GM12878 (cell line): ENCODE measurements at regions not wholly inside any gene's neighbourhood (a gene's known extent, or its start where the extent isn't known, plus 50 kb on each side); places are given as distances from the start of the nearest gene placed in this dataset.

Source experiments
- ATAC-seq: fragments of 200-7000 bp; cut with Tn5 transposase; 3 replicates; pipeline ENCODE4 v1.9.1; 2020; ENCODE audit warnings: mild to moderate bottlenecking, moderate library complexity
- BruUV-seq: library from RNA; stranded (reverse); fragments of 400-500 nt; replicated peaks from 2 replicates; lab custom pipeline; 2021; lab: Mats Ljungman, UMichigan
- CTCF ChIA-PET: fragments of 300-600 bp; sonication (Branson Sonifier 250); formaldehyde crosslinking; extraction: SDS; loops from one replicate; lab custom pipeline; 2021; ENCODE audit warnings: inconsistent platforms; lab: Yijun Ruan, JAX
- POLR2A ChIA-PET: fragments of 350-600 bp; formaldehyde crosslinking; extraction: SDS; loops from one replicate; lab custom pipeline; 2021; ENCODE audit warnings: inconsistent platforms; lab: Charles Lee
- RAD21 ChIA-PET: fragments of 300-600 bp; sonication (Branson Sonifier 250); formaldehyde crosslinking; loops from one replicate; lab custom pipeline; 2023; ENCODE audit warnings: antibody characterized with exemption; ENCODE audit not compliant: unreplicated experiment; lab: Charles Lee
- SMC1A ChIA-PET: fragments of 300-600 bp; sonication (Branson Sonifier 250); formaldehyde crosslinking; loops from one replicate; lab custom pipeline; 2023; ENCODE audit not compliant: unreplicated experiment, uncharacterized antibody; lab: Charles Lee
- DNase-seq: peaks from one replicate; pipeline ENCODE4 v3.0.0-alpha.2; 2011; ENCODE audit warnings: low read depth, low spot score
- FAIRE-seq: peaks from 3 replicates; lab custom pipeline; 2011; peaks lifted over from hg19 to GRCh38; lab: Jason Lieb, UNC
- H2AFZ ChIP-seq: 2 replicates; pipeline ENCODE4 v1.6.0; 2011; ENCODE audit warnings: low read depth, low read length, control low read depth; ENCODE audit not compliant: control insufficient read depth
- H3K27ac ChIP-seq: 2 replicates; pipeline ENCODE4 v1.5.1; 2011; ENCODE audit warnings: control low read depth; ENCODE audit not compliant: control insufficient read depth, insufficient read depth
- H3K27me3 ChIP-seq, 2 experiments: replicated peaks in 1 of 2; 2 replicates each; pipeline versions ENCODE4 v1.6.0 to v1.6.1; 2011; ENCODE audit warnings: low read length in 1 of 2; ENCODE audit not compliant: control insufficient read depth in 2 of 2, insufficient read depth in 2 of 2
- H3K36me3 ChIP-seq, 2 experiments: 2 replicates each; pipeline ENCODE4 v1.5.1; 2011; ENCODE audit warnings: low read length in 1 of 2; ENCODE audit not compliant: control insufficient read depth in 2 of 2, insufficient read depth in 2 of 2
- H3K4me1 ChIP-seq: 2 replicates; pipeline ENCODE4 v1.6.1; 2011; ENCODE audit warnings: mild to moderate bottlenecking, low read length, moderate library complexity, mixed read lengths; ENCODE audit not compliant: control insufficient read depth, insufficient read depth
- H3K4me2 ChIP-seq: 2 replicates; pipeline ENCODE4 v1.6.0; 2011; ENCODE audit warnings: control low read depth; ENCODE audit not compliant: control insufficient read depth, insufficient read depth
- H3K4me3 ChIP-seq: fragments of 200-600 bp; sonication (generic); 2 replicates; pipeline ENCODE4 v1.5.1; 2016
- H3K79me2 ChIP-seq: 2 replicates; pipeline ENCODE4 v1.6.0; 2011; ENCODE audit warnings: low read length; ENCODE audit not compliant: control insufficient read depth, insufficient read depth
- H3K9ac ChIP-seq: 2 replicates; pipeline ENCODE4 v1.8.0; 2011; ENCODE audit warnings: low read length, control low read depth, mixed read lengths; ENCODE audit not compliant: control insufficient read depth, insufficient read depth
- H3K9me3 ChIP-seq: replicated peaks from 3 replicates; pipeline ENCODE4 v1.5.1; 2011; ENCODE audit warnings: mild to moderate bottlenecking, low read length; ENCODE audit not compliant: control insufficient read depth, insufficient read depth
- H4K20me1 ChIP-seq: 2 replicates; pipeline ENCODE4 v1.6.0; 2011; ENCODE audit not compliant: control insufficient read depth, insufficient read depth
- CHD1 ChIP-seq: IDR thresholded peaks from 2 replicates; pipeline ENCODE4 v1.6.1; 2012; ENCODE audit warnings: low read depth, low read length, improper control_type of control experiment
- CHD4 ChIP-seq: fragments of 200-600 bp; sonication (generic); IDR thresholded peaks from 2 replicates; pipeline ENCODE4 v1.6.1; 2016; ENCODE audit warnings: mild to moderate bottlenecking
- HDAC2 ChIP-seq: fragments of 200-600 bp; sonication (generic); IDR thresholded peaks from 2 replicates; pipeline ENCODE4 v1.6.1; 2017
- NFYA ChIP-seq: IDR thresholded peaks from 2 replicates; pipeline ENCODE4 v1.6.1; 2011; ENCODE audit warnings: low read depth, mild to moderate bottlenecking, low read length, improper control_type of control experiment, borderline replicate concordance
- SIN3A ChIP-seq: IDR thresholded peaks from 2 replicates; pipeline ENCODE4 v1.6.1; 2012; ENCODE audit warnings: low read depth, low read length, improper control_type of control experiment
- ZBED1 ChIP-seq: IDR thresholded peaks from 2 replicates; pipeline ENCODE4 v1.6.1; 2016; ENCODE audit warnings: borderline replicate concordance
- WGBS: methylation state at CpG from one replicate; pipeline ENCODE4 v1.1.6; 2016; ENCODE audit warnings: low lambda C conversion rate; ENCODE audit not compliant: insufficient replicate concordance, insufficient coverage; ENCODE audit errors: missing lambda C conversion rate; 5-methylcytosine and 5-hydroxymethylcytosine counted together
- in situ Hi-C: fragments of 300-500 bp; cut with MboI; formaldehyde crosslinking; loops from 9 replicates; pipeline ENCODE4 v1.14.3; 2018; ENCODE audit warnings: mixed read lengths
- intact Hi-C: fragments of 100-400 bp; cut with micrococcal nuclease; formaldehyde crosslinking; loops from one replicate; pipeline ENCODE4 v1.14.2; 2022; ENCODE audit not compliant: unreplicated experiment
- TF ChIP-seq, protein P1 (sequence below): IDR thresholded peaks from 2 replicates; pipeline ENCODE4 v1.6.1; 2011; ENCODE audit warnings: low read depth, low read length, improper control_type of control experiment, borderline replicate concordance
- TF ChIP-seq, protein P2 (sequence below): IDR thresholded peaks from 2 replicates; pipeline ENCODE4 v1.6.1; 2011; ENCODE audit warnings: mild to moderate bottlenecking, low read depth, low read length, moderate library complexity; ENCODE audit not compliant: insufficient replicate concordance
- TF ChIP-seq, protein P3 (sequence below): fragments of 450-650 bp; IDR thresholded peaks from 2 replicates; pipeline ENCODE4 v1.6.1; 2017; ENCODE audit warnings: mild to moderate bottlenecking, moderate library complexity

DNA sequence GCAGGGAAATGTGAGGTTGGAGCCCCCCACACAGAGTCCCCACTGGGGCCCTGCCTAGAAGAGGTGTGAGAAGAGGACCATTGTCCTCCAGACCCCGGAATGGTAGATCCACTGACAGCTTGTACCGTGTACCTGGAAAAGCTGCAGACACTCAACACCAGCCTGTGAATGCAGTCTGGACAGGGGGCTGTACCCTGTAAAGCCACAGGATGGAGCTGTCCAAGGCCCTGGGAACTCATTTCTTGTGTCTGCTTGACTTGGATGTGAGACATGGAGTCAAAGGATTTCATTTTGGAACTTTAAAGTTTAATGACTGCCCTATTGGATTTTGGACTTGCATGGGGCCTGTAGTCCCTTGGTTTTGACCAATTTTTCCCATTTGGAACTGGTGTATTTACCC lies 535.0 kb upstream of the MEF2C start:
- H2AFZ ChIP-seq, result no peak overlapping the region
- no peaks in the 10 kb centered on the region for H3K79me2 ChIP-seq
- no peak overlapping the region for H3K4me2 ChIP-seq
- WGBS, result 100% methylated on average over 2 of the region's 2 CpGs
- ATAC-seq (no peak), FAIRE-seq (no peak), DNase-seq (no peak)
- H3K9ac ChIP-seq, result no peak overlapping the region
- CTCF ChIA-PET, result no interaction called here
- SMC1A ChIA-PET, result interaction anchor here (1.4 to 1.9 kb wide), 3 partner anchors 19 to 73 kb away, joined by 3 to 7 read pairs (median 4); no protein-coding TSS in a partner anchor
- H3K36me3 ChIP-seq, result no peaks in the 10 kb centered on the region; a peak in 1 of 4 replicates
- no peaks in the 10 kb centered on the region for H3K27me3 ChIP-seq
- no peaks in the 10 kb centered on the region for H3K4me1 ChIP-seq
- no peaks in the 10 kb centered on the region for H4K20me1 ChIP-seq
- BruUV-seq, result no TSS peak
- no peaks in the 10 kb centered on the region; the same call in 1 of the 3 replicates for H3K9me3 ChIP-seq
- intact Hi-C loops, result loop anchor here (2.0 kb wide), 1 partner anchor 43 kb away; no protein-coding TSS in a partner anchor
- no peak overlapping the region for H3K4me3 ChIP-seq
- RAD21 ChIA-PET, result no interaction called here
- TF ChIP-seq, protein P1, sequence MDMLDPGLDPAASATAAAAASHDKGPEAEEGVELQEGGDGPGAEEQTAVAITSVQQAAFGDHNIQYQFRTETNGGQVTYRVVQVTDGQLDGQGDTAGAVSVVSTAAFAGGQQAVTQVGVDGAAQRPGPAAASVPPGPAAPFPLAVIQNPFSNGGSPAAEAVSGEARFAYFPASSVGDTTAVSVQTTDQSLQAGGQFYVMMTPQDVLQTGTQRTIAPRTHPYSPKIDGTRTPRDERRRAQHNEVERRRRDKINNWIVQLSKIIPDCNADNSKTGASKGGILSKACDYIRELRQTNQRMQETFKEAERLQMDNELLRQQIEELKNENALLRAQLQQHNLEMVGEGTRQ, result no peak
- TF ChIP-seq CHD1 (no peak), ZBED1 (no peak), SIN3A (no peak), CHD4 (no peak), HDAC2 (no peak), NFYA (no peak)
- TF ChIP-seq, protein P2, sequence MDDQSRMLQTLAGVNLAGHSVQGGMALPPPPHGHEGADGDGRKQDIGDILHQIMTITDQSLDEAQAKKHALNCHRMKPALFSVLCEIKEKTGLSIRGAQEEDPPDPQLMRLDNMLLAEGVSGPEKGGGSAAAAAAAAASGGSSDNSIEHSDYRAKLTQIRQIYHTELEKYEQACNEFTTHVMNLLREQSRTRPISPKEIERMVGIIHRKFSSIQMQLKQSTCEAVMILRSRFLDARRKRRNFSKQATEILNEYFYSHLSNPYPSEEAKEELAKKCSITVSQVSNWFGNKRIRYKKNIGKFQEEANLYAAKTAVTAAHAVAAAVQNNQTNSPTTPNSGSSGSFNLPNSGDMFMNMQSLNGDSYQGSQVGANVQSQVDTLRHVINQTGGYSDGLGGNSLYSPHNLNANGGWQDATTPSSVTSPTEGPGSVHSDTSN, result no peak
- TF ChIP-seq, protein P3, sequence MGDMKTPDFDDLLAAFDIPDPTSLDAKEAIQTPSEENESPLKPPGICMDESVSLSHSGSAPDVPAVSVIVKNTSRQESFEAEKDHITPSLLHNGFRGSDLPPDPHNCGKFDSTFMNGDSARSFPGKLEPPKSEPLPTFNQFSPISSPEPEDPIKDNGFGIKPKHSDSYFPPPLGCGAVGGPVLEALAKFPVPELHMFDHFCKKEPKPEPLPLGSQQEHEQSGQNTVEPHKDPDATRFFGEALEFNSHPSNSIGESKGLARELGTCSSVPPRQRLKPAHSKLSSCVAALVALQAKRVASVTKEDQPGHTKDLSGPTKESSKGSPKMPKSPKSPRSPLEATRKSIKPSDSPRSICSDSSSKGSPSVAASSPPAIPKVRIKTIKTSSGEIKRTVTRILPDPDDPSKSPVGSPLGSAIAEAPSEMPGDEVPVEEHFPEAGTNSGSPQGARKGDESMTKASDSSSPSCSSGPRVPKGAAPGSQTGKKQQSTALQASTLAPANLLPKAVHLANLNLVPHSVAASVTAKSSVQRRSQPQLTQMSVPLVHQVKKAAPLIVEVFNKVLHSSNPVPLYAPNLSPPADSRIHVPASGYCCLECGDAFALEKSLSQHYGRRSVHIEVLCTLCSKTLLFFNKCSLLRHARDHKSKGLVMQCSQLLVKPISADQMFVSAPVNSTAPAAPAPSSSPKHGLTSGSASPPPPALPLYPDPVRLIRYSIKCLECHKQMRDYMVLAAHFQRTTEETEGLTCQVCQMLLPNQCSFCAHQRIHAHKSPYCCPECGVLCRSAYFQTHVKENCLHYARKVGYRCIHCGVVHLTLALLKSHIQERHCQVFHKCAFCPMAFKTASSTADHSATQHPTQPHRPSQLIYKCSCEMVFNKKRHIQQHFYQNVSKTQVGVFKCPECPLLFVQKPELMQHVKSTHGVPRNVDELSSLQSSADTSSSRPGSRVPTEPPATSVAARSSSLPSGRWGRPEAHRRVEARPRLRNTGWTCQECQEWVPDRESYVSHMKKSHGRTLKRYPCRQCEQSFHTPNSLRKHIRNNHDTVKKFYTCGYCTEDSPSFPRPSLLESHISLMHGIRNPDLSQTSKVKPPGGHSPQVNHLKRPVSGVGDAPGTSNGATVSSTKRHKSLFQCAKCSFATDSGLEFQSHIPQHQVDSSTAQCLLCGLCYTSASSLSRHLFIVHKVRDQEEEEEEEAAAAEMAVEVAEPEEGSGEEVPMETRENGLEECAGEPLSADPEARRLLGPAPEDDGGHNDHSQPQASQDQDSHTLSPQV, result no peak
- POLR2A ChIA-PET, result no interaction called here
- H3K27ac ChIP-seq, result no peak overlapping the region
- in situ Hi-C loops, result no loop called here
